SU-DHL-6 (cell line): ENCODE measurements at regions not wholly inside any gene's neighbourhood (a gene's known extent, or its start where the extent isn't known, plus 50 kb on each side); places are given as distances from the start of the nearest gene placed in this dataset.

ENCODE experiments used
- H2AFZ ChIP-seq: fragments of 200-600 bp; sonication (generic); 2 replicates; pipeline ENCODE4 v1.6.1; 2014; ENCODE audit warnings: low read depth, mild to moderate bottlenecking, moderate library complexity, mixed read lengths, antibody characterized with exemption, low read length; ENCODE audit not compliant: severe bottlenecking
- H3F3A ChIP-seq: fragments of 200-600 bp; shearing (Covaris generic); 2 replicates; pipeline ENCODE4 v1.6.0; 2016; ENCODE audit warnings: antibody characterized with exemption, mild to moderate bottlenecking; ENCODE audit not compliant: insufficient read depth
- H3K27ac ChIP-seq: fragments of 200-600 bp; sonication (generic); 2 replicates; pipeline ENCODE4 v1.5.1; 2016; ENCODE audit warnings: low read depth, mild to moderate bottlenecking, low read length, moderate library complexity, mixed read lengths
- H3K27me3 ChIP-seq: fragments of 200-600 bp; sonication (generic), shearing (Covaris generic); 2 replicates; pipeline ENCODE4 v1.6.0; 2014; ENCODE audit warnings: mild to moderate bottlenecking, low read length
- H3K36me3 ChIP-seq: fragments of 200-600 bp; sonication (generic); 2 replicates; pipeline ENCODE4 v1.6.1; 2014; ENCODE audit warnings: mild to moderate bottlenecking, low read length, mixed read lengths
- H3K4me2 ChIP-seq: fragments of 300-600, 200-600 bp; shearing (Covaris generic), sonication (generic); 2 replicates; pipeline ENCODE4 v1.6.0; 2014; ENCODE audit warnings: low read length, low read depth, mild to moderate bottlenecking; ENCODE audit not compliant: poor library complexity, severe bottlenecking
- H3K4me3 ChIP-seq: fragments of 200-600 bp; sonication (generic); 2 replicates; pipeline ENCODE4 v1.5.1; 2014; ENCODE audit warnings: antibody characterized with exemption, low read length, mild to moderate bottlenecking, mixed read lengths; ENCODE audit not compliant: insufficient read depth, poor library complexity, severe bottlenecking
- H3K79me2 ChIP-seq: fragments of 200-600 bp; sonication (generic); 2 replicates; pipeline ENCODE4 v1.6.1; 2014; ENCODE audit warnings: mild to moderate bottlenecking, low read length, moderate library complexity; ENCODE audit not compliant: insufficient read depth
- H3K9ac ChIP-seq: fragments of 200-600 bp; sonication (generic); 2 replicates; pipeline ENCODE4 v1.7.0; 2014; ENCODE audit warnings: mild to moderate bottlenecking, low read length
- H3K9me2 ChIP-seq: fragments of 200-600 bp; sonication (generic); replicated peaks from 2 replicates; pipeline ENCODE4 v1.6.1; 2014; ENCODE audit warnings: low read length; ENCODE audit not compliant: insufficient read depth
- H3K9me3 ChIP-seq: fragments of 200-600 bp; sonication (generic); 2 replicates; pipeline ENCODE4 v1.6.1; 2014; ENCODE audit warnings: low read length, mixed read lengths; ENCODE audit not compliant: insufficient read depth
- H4K20me1 ChIP-seq: fragments of 200-600 bp; sonication (generic); 2 replicates; pipeline ENCODE4 v1.6.1; 2014; ENCODE audit warnings: low read depth, mild to moderate bottlenecking, antibody characterized with exemption, low read length, moderate library complexity, mixed read lengths
- EZH2phosphoT487 ChIP-seq: fragments of 200-600 bp; sonication (generic), shearing (Covaris generic); conservative IDR thresholded peaks from 2 replicates; pipeline ENCODE4 v1.6.1; 2018; ENCODE audit warnings: mild to moderate bottlenecking, antibody characterized with exemption, low read length, moderate library complexity, mixed read lengths
- TF ChIP-seq, protein P1 (sequence below): fragments of 200-600 bp; sonication (generic); IDR thresholded peaks from one replicate; pipeline ENCODE4 v1.5.1; 2017; ENCODE audit warnings: antibody characterized with exemption, mild to moderate bottlenecking, low read length, moderate library complexity; ENCODE audit not compliant: insufficient read depth, poor library complexity, severe bottlenecking

DNA sequence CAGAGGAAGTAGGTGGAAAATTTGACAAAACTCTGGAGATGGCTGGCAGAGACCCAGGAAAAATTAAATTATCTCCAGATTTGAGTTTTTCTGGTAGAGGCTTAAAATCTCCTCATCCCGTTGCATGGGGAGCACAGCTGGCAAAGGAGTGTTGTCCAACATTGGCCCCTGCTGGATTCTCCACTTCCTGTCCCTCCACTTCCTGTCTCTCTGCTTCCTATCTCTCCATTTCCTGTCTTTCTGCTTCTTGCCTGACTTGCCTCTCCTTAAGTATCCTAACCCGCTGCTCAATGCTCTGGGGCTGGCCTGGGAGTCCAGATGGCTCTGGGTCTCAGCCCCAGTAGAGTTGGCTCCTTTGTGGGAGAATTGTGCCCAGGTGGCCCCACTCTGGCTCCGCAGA is 65.8 kb upstream of the EMX2 start:
- no peak overlapping the region for H2AFZ ChIP-seq
- no peak overlapping the region for H3K27ac ChIP-seq
- H3K79me2 ChIP-seq: no peaks in the 10 kb centered on the region
- H3K4me3 ChIP-seq: no peak overlapping the region
- H3K9me2 ChIP-seq: no peaks in the 10 kb centered on the region
- no peaks in the 10 kb centered on the region for H3K36me3 ChIP-seq
- no peak for TF ChIP-seq EZH2phosphoT487
- TF ChIP-seq, protein P1, sequence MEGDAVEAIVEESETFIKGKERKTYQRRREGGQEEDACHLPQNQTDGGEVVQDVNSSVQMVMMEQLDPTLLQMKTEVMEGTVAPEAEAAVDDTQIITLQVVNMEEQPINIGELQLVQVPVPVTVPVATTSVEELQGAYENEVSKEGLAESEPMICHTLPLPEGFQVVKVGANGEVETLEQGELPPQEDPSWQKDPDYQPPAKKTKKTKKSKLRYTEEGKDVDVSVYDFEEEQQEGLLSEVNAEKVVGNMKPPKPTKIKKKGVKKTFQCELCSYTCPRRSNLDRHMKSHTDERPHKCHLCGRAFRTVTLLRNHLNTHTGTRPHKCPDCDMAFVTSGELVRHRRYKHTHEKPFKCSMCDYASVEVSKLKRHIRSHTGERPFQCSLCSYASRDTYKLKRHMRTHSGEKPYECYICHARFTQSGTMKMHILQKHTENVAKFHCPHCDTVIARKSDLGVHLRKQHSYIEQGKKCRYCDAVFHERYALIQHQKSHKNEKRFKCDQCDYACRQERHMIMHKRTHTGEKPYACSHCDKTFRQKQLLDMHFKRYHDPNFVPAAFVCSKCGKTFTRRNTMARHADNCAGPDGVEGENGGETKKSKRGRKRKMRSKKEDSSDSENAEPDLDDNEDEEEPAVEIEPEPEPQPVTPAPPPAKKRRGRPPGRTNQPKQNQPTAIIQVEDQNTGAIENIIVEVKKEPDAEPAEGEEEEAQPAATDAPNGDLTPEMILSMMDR: no peak
- H3F3A ChIP-seq: no peaks in the 10 kb centered on the region
- no peaks in the 10 kb centered on the region for H3K9me3 ChIP-seq
- no peaks in the 10 kb centered on the region for H3K27me3 ChIP-seq
- no peak overlapping the region for H3K9ac ChIP-seq
- no peak overlapping the region for H3K4me2 ChIP-seq
- H4K20me1 ChIP-seq: no peaks in the 10 kb centered on the region

DNA sequence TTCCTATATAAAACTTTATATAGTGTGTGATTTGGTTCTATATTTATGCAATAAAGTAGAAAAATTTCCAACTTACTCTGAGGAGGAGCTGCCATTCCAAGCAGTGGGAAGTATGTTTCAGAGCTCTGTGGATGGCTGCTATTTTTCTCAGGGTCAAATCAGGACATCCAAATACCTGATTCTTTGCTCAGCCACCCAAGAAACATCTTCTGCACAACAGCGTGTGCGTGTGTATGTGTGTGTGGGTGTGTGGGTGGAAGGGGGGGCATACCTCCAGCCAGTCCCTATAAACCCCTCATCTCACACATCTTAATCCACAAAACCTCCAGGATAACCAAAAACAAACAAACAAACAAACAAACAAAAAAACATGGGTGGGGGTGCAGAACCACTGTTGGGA is 66.3 kb upstream of the EMX2 start:
- H2AFZ ChIP-seq: no peak overlapping the region
- H3F3A ChIP-seq: no peaks in the 10 kb centered on the region
- no peak overlapping the region for H3K4me2 ChIP-seq
- H3K9me2 ChIP-seq: no peaks in the 10 kb centered on the region
- H3K9me3 ChIP-seq: no peaks in the 10 kb centered on the region
- no peak for TF ChIP-seq EZH2phosphoT487
- TF ChIP-seq, protein P1: no peak
- H3K27me3 ChIP-seq: no peaks in the 10 kb centered on the region
- H4K20me1 ChIP-seq: no peaks in the 10 kb centered on the region
- no peaks in the 10 kb centered on the region for H3K36me3 ChIP-seq
- no peak overlapping the region for H3K9ac ChIP-seq
- no peak overlapping the region for H3K4me3 ChIP-seq
- H3K79me2 ChIP-seq: no peaks in the 10 kb centered on the region
- H3K27ac ChIP-seq: no peak overlapping the region

DNA sequence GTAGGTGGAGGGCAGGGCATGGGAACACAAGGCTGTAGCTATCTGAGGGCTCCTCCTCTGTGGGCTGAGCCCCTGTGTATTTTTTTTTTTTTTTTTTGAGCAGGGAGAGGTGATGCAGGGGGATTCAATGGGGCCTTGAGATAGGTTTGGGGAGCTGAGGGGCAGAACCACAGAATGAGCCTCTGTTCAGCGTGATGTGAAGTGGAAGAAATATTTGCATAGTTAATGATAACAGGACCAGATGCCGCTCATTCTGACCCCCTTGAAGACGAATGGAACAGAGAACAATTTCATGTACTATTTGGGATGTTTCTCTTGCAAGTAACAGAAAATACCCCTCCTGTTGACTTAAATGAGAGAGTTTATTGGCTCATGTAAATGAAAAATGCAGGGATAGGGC is 69.7 kb upstream of the EMX2 start:
- no peak overlapping the region for H3K4me3 ChIP-seq
- no peaks in the 10 kb centered on the region for H4K20me1 ChIP-seq
- H3K79me2 ChIP-seq: no peaks in the 10 kb centered on the region
- H3K27ac ChIP-seq: no peak overlapping the region
- H3K9ac ChIP-seq: no peak overlapping the region
- H3K4me2 ChIP-seq: no peak overlapping the region
- TF ChIP-seq, protein P1: no peak
- no peak for TF ChIP-seq EZH2phosphoT487
- no peaks in the 10 kb centered on the region for H3K27me3 ChIP-seq
- no peaks in the 10 kb centered on the region for H3K9me2 ChIP-seq
- no peaks in the 10 kb centered on the region for H3K36me3 ChIP-seq
- H2AFZ ChIP-seq: no peak overlapping the region
- H3F3A ChIP-seq: no peaks in the 10 kb centered on the region
- H3K9me3 ChIP-seq: no peaks in the 10 kb centered on the region

DNA sequence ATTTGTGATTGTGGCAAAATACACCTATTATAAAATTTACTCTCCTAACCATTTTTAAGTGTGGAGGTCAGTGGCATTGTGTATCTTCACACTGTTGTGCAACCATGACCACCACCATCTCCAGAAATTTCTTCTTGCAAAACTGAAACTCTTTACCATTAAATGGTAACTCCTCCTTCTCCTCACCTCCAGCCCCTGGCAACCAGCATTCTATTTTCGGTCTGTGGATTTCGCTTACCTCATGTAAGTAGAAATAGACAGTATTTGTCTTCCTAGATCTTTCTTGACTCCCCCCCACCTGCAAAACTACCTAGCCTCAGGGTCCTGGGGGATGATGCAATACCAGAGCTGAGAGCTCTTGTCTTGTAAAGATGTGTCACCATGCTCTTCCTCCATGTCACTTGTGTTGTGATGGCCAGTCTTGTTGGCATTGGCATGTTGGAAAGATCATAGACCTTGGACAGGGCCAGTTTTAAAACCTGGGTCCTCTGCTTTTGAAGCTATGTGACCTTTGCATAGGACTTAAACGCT is 71.1 kb upstream of the EMX2 start:
- Histone ChIP-seq H3F3A (no peaks in the 10 kb centered on the region), H3K79me2 (no peaks in the 10 kb centered on the region), H4K20me1 (no peaks in the 10 kb centered on the region), H2AFZ (no peak overlapping the region), H3K9ac (no peak overlapping the region), H3K36me3 (no peaks in the 10 kb centered on the region), H3K4me2 (no peak overlapping the region), H3K27ac (no peak overlapping the region), H3K9me2 (no peaks in the 10 kb centered on the region), H3K27me3 (no peaks in the 10 kb centered on the region), H3K4me3 (no peak overlapping the region), H3K9me3 (no peaks in the 10 kb centered on the region)
- TF ChIP-seq, protein P1: no peak
- TF ChIP-seq EZH2phosphoT487: no peak
